ENCODE measurements at regions not wholly inside any gene's neighbourhood (a gene's known extent, or its start where the extent isn't known, plus 50 kb on each side); places are given as distances from the start of the nearest gene placed in this dataset.

- TF ChIP-seq CTCF (IDR thresholded peaks at IDR 0.05), result no peak
- TF ChIP-seq POLR2A (IDR thresholded peaks at IDR 0.05), result no peak
- Histone ChIP-seq H3K27me3 (no peaks in the 10 kb centered on the region), H3K27ac (no peak overlapping the region), H3K36me3 (replicated peaks in 1 of 2; ENCODE audit: insufficient read depth in 1 of 2, low read depth in 2 of 2) (no peaks in the 10 kb centered on the region), H3K4me1 (no peaks in the 10 kb centered on the region), H3K4me3 (no peak overlapping the region), H3K9me3 (no peaks in the 10 kb centered on the region)
- DNase-seq (no peak), ATAC-seq (no peak)
- intact Hi-C loops (cut with DNase I), result no loop called here
- WGBS, 2 donors, result 40 to 51% methylated on average over 3 of the region's 3 CpGs
Measured at GRCh38 chrX:115494161-115494560, 66.8 kb upstream of the PLS3 start.

GRCh38 chrX:115499112-115499805 is 61.7 kb upstream of the PLS3 start:
- no peak for DNase-seq
- intact Hi-C loops (cut with DNase I), result no loop called here

GRCh38 chrX:115503099-115503498 is 57.9 kb upstream of the PLS3 start:
- Histone ChIP-seq H3K36me3 (replicated peaks in 1 of 2; ENCODE audit: insufficient read depth in 1 of 2, low read depth in 2 of 2) (no peaks in the 10 kb centered on the region), H3K4me1 (no peaks in the 10 kb centered on the region), H3K9me3 (no peaks in the 10 kb centered on the region), H3K27me3 (no peaks in the 10 kb centered on the region), H3K27ac (no peak overlapping the region), H3K4me3 (no peak overlapping the region)
- DNase-seq (no peak), ATAC-seq (no peak)
- 52 to 84% methylated on average over 3 of the region's 3 CpGs for WGBS, 2 donors
- TF ChIP-seq CTCF (IDR thresholded peaks at IDR 0.05) (no peak), POLR2A (IDR thresholded peaks at IDR 0.05) (no peak)
- intact Hi-C loops (cut with DNase I), result no loop called here

More at GRCh38 chrX:115499112-115499805, 61.7 kb upstream of the PLS3 start:
- no peak overlapping the region for H3K4me3 ChIP-seq
- ATAC-seq, result no peak
- H3K4me1 ChIP-seq, result no peaks in the 10 kb centered on the region
- TF ChIP-seq CTCF (IDR thresholded peaks at IDR 0.05) (no peak), POLR2A (IDR thresholded peaks at IDR 0.05) (no peak)
- no peaks in the 10 kb centered on the region for H3K27me3 ChIP-seq
- no peaks in the 10 kb centered on the region for H3K9me3 ChIP-seq
- WGBS, 2 donors, result 61 to 62% methylated on average over 3 of the region's 3 CpGs
- no peaks in the 10 kb centered on the region for H3K36me3 ChIP-seq (replicated peaks in 1 of 2; ENCODE audit: insufficient read depth in 1 of 2, low read depth in 2 of 2)
- no peak overlapping the region for H3K27ac ChIP-seq

GRCh38 chrX:115504167-115504566 is 56.8 kb upstream of the PLS3 start:
- DNase-seq (no peak), ATAC-seq (no peak)
- H3K4me3 ChIP-seq, result no peak overlapping the region
- intact Hi-C loops (cut with DNase I), result no loop called here
- no peaks in the 10 kb centered on the region for H3K4me1 ChIP-seq
- no peaks in the 10 kb centered on the region for H3K36me3 ChIP-seq (replicated peaks in 1 of 2; ENCODE audit: insufficient read depth in 1 of 2, low read depth in 2 of 2)
- no peak overlapping the region for H3K27ac ChIP-seq
- no peak for TF ChIP-seq POLR2A (IDR thresholded peaks at IDR 0.05)
- TF ChIP-seq CTCF (IDR thresholded peaks at IDR 0.05), result no peak
- H3K9me3 ChIP-seq, result no peaks in the 10 kb centered on the region
- WGBS, 2 donors, result 74 to 80% methylated on average over 3 of the region's 3 CpGs
- no peaks in the 10 kb centered on the region for H3K27me3 ChIP-seq
